Thymus (tissue), 11 donors: ENCODE measurements at regions not wholly inside any gene's neighbourhood (a gene's known extent, or its start where the extent isn't known, plus 50 kb on each side); places are given as distances from the start of the nearest gene placed in this dataset.

Experiments
- DNase-seq, 9 donors: peaks; one replicate each; pipeline ENCODE4 v3.0.0-alpha.2; 2013; ENCODE audit warnings: low spot score in 9 of 9, low read depth in 6 of 9, missing footprints in 1 of 9
- H3K27ac ChIP-seq, 2 donors: one replicate each; pipeline ENCODE4 v1.5.1; 2013; ENCODE audit warnings: control low read depth in 1 of 2, low read depth in 1 of 2, low read length in 1 of 2, mild to moderate bottlenecking in 1 of 2, moderate library complexity in 1 of 2
- H3K27me3 ChIP-seq, 2 donors: one replicate each; pipeline ENCODE4 v1.5.1; 2013; ENCODE audit warnings: low read length in 1 of 2; ENCODE audit not compliant: control insufficient read depth in 2 of 2, insufficient read depth in 1 of 2
- H3K36me3 ChIP-seq, 2 donors: one replicate each; pipeline ENCODE4 v1.5.1; 2013; ENCODE audit warnings: low read length in 1 of 2, mild to moderate bottlenecking in 1 of 2, moderate library complexity in 1 of 2; ENCODE audit not compliant: control insufficient read depth in 2 of 2, insufficient read depth in 2 of 2
- H3K4me1 ChIP-seq, 2 donors: one replicate each; pipeline ENCODE4 v1.5.1; 2013; ENCODE audit warnings: low read length in 2 of 2; ENCODE audit not compliant: control insufficient read depth in 2 of 2, insufficient read depth in 2 of 2
- H3K4me3 ChIP-seq, 2 donors: one replicate each; pipeline ENCODE4 v1.5.1; 2013; ENCODE audit warnings: low read length in 2 of 2, control low read depth in 1 of 2, mild to moderate bottlenecking in 1 of 2
- H3K9me3 ChIP-seq, 2 donors: one replicate each; pipeline ENCODE4 v1.5.1; 2013; ENCODE audit warnings: low read length in 1 of 2, mild to moderate bottlenecking in 1 of 2; ENCODE audit not compliant: control insufficient read depth in 2 of 2, insufficient read depth in 1 of 2
- WGBS: extraction: QIAGEN DNeasy Blood & Tissue Kit; methylation state at CpG from one replicate; pipeline ENCODE4 v1.1.7; 2013; 5-methylcytosine and 5-hydroxymethylcytosine counted together
- donor health status: healthy.

DNA sequence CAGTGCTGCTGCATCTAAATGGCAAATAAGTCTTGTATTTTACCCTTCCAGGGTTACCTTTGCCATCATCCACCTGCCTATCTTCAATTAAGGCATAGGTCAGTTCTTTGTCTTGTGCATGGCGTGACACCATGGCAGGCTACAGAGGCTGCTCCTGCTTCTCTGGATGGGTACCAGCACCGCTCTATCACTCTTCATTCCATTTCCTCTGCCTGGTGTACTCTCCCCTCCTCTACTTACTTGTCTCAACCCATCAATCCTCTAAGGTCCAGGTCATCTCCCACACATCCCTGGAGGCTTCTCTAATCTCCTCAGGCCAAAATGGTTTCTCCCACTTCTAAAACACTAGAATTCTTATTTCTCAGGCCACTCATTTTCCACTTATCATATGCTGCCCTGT is 257.5 kb downstream of the BARHL2 start:
- DNase-seq, result no peak
- 94% methylated on average over 2 of the region's 2 CpGs for WGBS
- Histone ChIP-seq H3K27me3 (no peaks in the 10 kb centered on the region), H3K4me1 (no peaks in the 10 kb centered on the region), H3K4me3 (no peak overlapping the region), H3K36me3 (no peaks in the 10 kb centered on the region), H3K9me3 (no peaks in the 10 kb centered on the region), H3K27ac (no peak overlapping the region)

DNA sequence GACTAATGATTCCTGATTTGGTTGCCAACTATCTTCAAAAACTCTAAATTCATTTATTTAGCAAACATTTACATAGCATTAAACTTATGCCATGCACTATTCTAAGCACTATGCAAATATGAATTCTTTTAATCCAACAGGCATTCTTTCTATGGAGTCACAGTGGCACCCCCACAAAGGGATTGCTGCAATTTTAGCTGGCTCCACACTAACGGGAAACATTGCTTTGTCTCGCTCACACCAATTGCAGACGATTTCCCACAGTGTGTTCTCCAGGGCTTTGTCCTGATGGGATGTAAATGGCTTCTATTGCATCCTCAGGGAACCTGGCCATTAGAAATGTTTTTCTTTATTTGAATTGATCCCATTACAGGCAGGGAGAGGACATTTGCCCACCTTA is 259.1 kb downstream of the BARHL2 start:
- WGBS, result 88% methylated on average over 3 of the region's 3 CpGs
- Histone ChIP-seq H3K4me1 (no peaks in the 10 kb centered on the region), H3K36me3 (no peaks in the 10 kb centered on the region), H3K9me3 (no peaks in the 10 kb centered on the region), H3K27ac (no peak overlapping the region), H3K4me3 (no peak overlapping the region), H3K27me3 (no peaks in the 10 kb centered on the region)
- DNase-seq, result no peak

DNA sequence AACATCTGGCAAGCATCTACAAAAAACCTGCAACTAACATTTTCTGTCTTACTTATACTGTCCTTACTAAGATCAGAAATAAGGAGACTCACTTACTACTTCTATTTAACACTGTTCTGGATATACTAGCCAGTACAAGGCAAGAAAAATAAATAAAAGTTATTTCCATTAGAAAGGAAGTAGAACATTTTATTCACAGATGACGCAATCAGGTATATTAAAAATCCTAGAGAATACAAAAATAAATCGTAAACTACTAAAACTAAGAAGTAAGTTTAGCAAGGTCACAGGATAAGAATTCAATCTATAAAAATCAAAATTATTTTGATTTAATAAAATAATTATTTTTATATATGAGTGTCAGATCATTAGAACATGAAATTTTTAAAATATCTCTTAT is 264.6 kb downstream of the BARHL2 start:
- Histone ChIP-seq H3K4me3 (no peak overlapping the region), H3K27me3 (no peaks in the 10 kb centered on the region), H3K36me3 (no peaks in the 10 kb centered on the region), H3K4me1 (no peaks in the 10 kb centered on the region), H3K9me3 (no peaks in the 10 kb centered on the region), H3K27ac (no peak overlapping the region)
- WGBS, result 98% methylated on average over 2 of the region's 2 CpGs
- no peak for DNase-seq

DNA sequence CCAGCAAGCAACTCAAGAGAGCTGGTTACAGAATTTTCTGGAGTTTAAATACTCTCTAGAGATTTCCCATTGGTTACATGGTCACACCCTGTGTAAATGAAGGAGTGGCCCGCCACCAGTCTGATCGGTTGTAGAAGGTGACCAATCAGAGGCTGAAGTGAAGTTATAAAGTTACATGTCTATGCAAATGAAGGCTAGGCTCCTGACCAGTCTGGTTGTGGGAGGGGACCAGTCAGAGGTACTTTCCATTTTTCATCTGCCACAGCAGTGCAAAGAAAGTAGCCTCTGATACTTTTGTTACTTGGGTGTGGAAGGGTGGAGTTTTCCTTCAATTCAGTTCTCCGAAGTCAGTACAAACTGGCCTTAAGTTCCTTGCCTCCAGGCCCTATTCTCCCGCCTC is 273.7 kb downstream of the BARHL2 start:
- no peak overlapping the region for H3K27ac ChIP-seq
- no peaks in the 10 kb centered on the region for H3K9me3 ChIP-seq
- H3K36me3 ChIP-seq, result no peaks in the 10 kb centered on the region
- H3K4me1 ChIP-seq, result no peaks in the 10 kb centered on the region
- 97% methylated on average over 4 of the region's 4 CpGs for WGBS
- no peak overlapping the region for H3K4me3 ChIP-seq
- DNase-seq, result no peak
- H3K27me3 ChIP-seq, result no peaks in the 10 kb centered on the region

DNA sequence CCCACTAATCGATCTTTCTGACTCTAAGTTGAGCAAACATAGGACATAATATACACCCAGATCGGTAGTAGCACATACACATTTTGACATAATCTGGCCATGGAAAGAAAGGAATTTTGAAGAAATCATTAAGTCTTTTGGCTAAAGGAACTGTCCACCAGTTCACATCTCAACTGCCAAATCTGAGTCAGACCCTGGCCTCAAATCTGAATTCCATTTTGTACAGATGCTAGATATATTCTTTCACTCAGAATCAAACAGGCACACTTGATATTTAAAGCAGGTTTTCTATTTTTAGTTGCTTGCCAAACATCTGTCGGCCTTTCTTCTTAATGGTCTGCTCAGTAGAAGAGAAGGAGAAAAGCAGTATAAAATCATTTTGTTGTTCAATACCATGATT is 281.8 kb downstream of the BARHL2 start:
- Histone ChIP-seq H3K4me3 (no peak overlapping the region), H3K4me1 (no peaks in the 10 kb centered on the region), H3K36me3 (no peaks in the 10 kb centered on the region), H3K27me3 (no peaks in the 10 kb centered on the region), H3K9me3 (no peaks in the 10 kb centered on the region), H3K27ac (no peak overlapping the region)
- DNase-seq, result no peak
- 97% methylated on average over 3 of the region's 3 CpGs for WGBS

DNA sequence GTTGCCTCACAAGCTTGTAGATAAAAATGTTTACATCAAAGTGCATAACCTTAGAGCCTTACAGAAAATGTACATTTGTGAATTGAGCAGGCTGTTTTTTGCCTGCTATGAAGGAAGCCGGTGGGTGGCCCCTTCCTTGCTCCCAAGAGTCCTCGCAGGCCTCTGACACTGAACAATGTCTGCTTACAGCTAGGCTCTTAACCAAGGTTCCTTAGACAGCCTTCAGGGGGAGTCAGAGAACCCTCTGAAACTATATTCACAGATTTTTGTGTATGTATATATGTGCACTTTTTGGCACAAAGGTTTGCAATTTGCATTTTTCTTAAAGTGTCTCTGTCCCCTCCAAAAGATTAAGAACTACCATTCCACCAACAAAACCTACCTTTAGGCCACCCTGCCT is 282.6 kb downstream of the BARHL2 start:
- Histone ChIP-seq H3K4me1 (no peaks in the 10 kb centered on the region), H3K9me3 (no peaks in the 10 kb centered on the region), H3K4me3 (no peak overlapping the region), H3K27me3 (no peaks in the 10 kb centered on the region), H3K27ac (no peak overlapping the region), H3K36me3 (no peaks in the 10 kb centered on the region)
- 73% methylated on average over 2 of the region's 2 CpGs for WGBS
- DNase-seq, result no peak

DNA sequence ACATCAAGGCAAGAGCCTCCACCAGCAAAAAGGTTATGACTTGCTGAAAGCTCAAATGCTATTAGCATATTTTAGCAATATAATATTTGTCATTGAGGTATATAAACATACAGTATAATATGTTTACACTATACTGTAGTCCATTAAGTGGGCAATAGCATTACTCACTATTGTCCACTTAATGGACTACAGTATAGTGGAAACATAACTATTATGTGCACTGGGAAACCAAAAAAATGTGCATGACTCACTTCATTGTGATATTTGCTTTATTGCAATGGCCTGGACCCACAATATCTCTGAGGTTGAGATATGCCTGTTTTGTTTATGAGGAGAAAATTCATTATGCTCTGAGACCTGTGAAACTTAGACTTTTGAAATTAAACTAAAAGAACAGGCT is 300.0 kb downstream of the BARHL2 start:
- Histone ChIP-seq H3K4me1 (no peaks in the 10 kb centered on the region), H3K4me3 (no peak overlapping the region), H3K9me3 (no peaks in the 10 kb centered on the region), H3K36me3 (no peaks in the 10 kb centered on the region), H3K27me3 (no peaks in the 10 kb centered on the region), H3K27ac (no peak overlapping the region)
- no peak for DNase-seq

DNA sequence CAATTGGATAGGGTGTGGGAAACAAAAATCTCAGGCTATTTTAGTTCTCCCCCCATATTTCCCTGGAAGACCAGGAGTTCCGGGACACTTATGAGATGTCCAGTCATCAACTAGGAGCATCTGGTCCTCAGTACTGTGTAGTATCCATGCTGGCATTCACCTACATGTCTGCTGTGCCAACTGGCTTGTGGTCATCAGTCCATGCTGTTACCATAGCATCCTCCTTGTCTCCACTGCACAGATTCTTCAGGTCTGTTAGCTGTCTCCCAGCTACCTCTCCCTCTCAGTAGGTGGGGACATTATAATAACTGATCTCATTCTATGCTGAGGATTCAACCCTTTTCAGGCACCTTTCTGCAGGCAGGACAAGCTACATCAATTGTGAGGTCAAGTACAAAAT is 302.9 kb downstream of the BARHL2 start:
- Histone ChIP-seq H3K36me3 (no peaks in the 10 kb centered on the region), H3K27me3 (no peaks in the 10 kb centered on the region), H3K4me3 (no peak overlapping the region), H3K27ac (no peak overlapping the region), H3K9me3 (no peaks in the 10 kb centered on the region), H3K4me1 (no peaks in the 10 kb centered on the region)
- 96% methylated on average over 1 of the region's 1 CpG for WGBS
- no peak for DNase-seq

DNA sequence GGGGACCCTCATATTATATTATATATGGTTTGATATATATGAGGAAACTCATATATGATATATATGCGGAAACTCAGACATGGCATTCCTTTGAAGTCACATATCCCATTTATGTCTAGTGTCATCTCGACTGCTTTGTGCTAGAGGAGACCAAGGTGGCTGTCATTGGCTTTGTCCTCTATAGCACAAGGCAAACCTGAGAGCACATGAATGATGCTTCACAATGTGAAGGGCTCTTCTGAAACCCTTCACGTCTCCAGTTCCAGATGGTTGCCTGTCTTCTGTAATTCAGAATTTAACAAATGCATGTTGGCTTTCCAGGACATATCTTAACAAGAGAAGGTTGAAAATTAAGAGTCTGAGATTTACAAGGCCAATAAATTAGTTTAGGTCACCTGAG is 303.6 kb downstream of the BARHL2 start:
- Histone ChIP-seq H3K36me3 (no peaks in the 10 kb centered on the region), H3K27me3 (no peaks in the 10 kb centered on the region), H3K9me3 (no peaks in the 10 kb centered on the region), H3K4me1 (no peaks in the 10 kb centered on the region), H3K4me3 (no peak overlapping the region), H3K27ac (no peak overlapping the region)
- 94% methylated on average over 3 of the region's 3 CpGs for WGBS
- DNase-seq, result no peak

DNA sequence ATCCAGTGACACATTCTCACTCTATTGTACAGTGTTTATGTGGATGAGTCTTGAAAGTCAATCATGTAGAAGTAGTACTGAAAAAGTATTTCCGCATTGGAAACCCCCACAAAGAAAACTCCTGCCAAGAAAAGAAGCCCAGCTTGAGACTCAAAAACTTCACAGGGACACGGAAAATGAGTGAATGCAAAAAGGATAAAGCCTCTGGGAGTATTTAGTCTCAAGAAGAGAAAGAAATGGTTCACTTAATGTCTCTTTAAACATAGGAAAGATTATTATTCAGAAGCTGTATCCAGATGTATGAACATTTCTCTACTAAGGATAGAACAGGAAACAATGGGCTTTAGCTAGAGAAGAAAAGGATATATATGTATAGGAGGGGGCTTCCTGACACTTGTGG is 304.5 kb downstream of the BARHL2 start:
- Histone ChIP-seq H3K4me1 (no peaks in the 10 kb centered on the region), H3K27me3 (no peaks in the 10 kb centered on the region), H3K27ac (no peak overlapping the region), H3K36me3 (no peaks in the 10 kb centered on the region), H3K4me3 (no peak overlapping the region), H3K9me3 (no peaks in the 10 kb centered on the region)
- DNase-seq, result no peak
- 93% methylated on average over 2 of the region's 2 CpGs for WGBS
